GM19238 (cell line): ENCODE measurements at regions not wholly inside any gene's neighbourhood (a gene's known extent, or its start where the extent isn't known, plus 50 kb on each side); places are given as distances from the start of the nearest gene placed in this dataset.

Experiments used
- DNase-seq: peaks from one replicate; pipeline ENCODE4 v3.0.0; 2011; ENCODE audit warnings: low spot score; ENCODE audit not compliant: insufficient read length

DNA sequence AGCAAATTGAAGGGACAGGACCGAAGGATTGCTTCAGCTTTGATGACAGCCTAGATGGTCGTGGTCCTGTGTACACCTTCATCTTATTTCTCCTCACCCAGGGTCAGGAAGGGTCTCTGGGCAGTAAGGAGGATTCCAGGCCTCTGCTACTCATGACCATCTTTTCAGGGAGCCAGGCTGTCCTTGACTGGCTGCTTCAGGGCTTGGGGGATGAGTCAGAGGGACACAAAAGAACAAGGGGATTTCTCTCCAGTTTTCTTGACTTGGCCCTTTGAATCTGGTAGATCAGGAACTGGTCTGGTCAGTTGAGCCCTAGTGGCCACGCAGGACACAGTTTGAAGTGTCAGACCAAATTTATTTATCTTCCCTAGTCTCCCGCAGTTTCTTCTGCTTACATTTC, 402.1 kb upstream of the CHD6 start:
- DNase-seq, result no peak

DNA sequence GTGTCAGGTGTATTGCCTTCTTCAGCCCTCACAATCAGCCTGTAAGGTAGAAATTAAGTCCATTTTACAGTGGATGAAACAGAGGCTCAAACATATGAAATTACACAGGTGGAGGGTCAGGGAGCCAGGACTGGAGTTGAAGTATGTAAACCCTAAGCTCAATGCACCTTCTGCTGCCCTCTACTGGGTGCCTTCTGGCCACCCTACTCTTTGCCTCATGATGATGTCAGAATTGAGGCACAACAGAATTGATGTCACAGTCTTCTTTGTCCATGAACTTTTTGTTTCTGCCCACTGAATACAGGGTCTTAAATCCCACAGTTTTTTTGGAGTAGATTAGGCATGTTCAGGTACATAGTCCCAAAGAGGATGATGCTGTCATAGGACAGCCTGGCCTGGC, 400.8 kb upstream of the CHD6 start:
- no peak for DNase-seq

GRCh38 chr20:42010090-42010489, 391.9 kb upstream of the CHD6 start:
- DNase-seq, result no peak

DNA sequence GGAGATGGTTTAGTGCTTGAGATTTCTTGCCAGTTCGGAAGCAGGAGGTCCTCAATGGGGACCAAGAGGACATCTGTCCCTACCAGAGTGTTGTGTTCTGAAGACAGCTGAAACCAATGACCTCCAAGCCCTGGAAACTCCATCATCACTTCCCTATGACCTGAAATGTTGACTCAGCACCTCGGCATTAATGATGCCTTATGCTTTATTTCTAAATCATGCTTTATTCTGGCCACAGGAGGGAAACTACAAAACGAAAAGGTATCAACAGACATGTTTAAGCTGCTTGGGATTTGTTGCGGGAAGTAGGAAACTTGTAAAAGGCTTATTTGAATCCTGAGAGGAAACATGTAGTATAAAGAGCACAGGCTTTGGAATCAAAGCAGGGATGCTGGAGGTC, 389.1 kb upstream of the CHD6 start:
- no peak for DNase-seq

DNA sequence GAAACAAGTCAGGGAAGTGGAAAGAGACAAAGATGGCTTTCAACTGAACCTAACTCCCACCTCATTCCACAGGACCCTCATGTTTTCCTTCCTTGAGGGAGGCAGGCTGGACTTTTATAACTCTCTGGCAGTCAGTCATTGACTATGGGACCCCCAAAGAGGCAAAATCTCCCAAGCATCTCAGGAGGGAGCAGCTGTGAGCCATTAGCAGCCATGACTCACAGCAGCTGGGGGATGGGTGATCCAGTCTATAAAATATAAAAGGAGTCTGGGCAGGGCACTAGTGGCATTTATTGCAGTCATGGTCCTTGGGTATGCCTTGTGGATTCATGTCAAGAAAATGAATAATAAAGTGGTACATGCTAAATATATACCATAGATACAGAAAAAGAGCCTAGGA, 387.0 kb upstream of the CHD6 start:
- DNase-seq, result no peak

DNA sequence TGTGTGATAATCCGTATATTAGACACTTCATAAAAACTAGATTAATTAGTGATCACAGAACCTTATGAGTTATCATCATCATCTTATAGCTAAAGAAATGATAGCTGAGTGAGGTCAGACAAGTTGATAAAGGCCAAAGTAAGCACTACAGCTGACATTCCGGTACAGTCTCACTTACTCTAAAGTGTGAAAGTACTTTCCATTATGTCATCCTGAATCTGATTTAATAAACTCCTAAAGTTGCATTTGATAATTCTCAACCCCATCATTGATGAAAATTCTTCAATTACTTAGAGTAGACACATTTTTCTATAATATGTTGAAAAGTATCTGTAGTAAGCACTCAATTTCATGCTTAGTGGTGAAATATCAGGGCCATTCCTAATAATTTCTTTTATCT, 385.2 kb upstream of the CHD6 start:
- DNase-seq, result no peak

GRCh38 chr20:41998539-41999341, 380.6 kb upstream of the CHD6 start:
- DNase-seq, result no peak

DNA sequence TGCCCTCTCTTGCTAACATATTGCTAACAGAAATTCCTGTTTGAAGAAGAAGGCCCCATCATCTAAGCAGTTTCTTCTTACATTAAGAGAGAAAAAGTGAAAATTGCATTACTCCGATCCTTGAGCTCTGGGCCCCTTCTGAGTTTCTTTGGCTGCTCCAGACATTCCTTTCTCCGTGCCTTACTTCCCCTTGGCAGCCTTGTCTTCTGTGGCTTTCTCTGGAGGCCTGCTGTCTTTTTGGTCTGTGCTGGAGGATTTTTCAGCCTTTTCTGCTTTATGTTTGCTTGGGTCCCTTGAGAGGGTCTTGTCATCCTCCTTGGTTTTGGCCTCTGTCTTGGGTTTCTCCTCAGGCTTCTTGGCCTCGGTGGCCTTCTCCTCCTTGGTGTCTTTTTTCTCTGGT, 378.8 kb upstream of the CHD6 start:
- no peak for DNase-seq

- no peak for DNase-seq
Measured at GRCh38 chr20:41992481-41992880, 374.3 kb upstream of the CHD6 start.

DNA sequence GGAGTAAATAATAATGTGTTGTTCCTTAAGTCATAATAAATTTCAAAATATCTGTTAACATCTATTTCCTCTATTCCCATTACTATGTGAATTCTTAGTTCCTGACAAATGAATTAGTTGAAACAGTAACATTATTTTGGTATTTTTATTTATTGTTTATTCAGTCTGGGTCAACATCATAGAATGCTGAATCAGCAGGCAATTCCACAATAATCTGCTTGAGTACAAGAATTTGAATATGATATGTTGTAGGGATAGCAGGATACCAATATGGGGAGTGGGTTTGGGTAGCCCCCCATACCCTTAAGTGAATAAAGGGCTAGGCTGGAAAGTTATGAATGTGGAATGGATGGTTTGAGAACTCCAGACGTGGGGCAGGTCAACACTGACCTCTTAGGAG, 373.2 kb upstream of the CHD6 start:
- DNase-seq, result no peak

DNA sequence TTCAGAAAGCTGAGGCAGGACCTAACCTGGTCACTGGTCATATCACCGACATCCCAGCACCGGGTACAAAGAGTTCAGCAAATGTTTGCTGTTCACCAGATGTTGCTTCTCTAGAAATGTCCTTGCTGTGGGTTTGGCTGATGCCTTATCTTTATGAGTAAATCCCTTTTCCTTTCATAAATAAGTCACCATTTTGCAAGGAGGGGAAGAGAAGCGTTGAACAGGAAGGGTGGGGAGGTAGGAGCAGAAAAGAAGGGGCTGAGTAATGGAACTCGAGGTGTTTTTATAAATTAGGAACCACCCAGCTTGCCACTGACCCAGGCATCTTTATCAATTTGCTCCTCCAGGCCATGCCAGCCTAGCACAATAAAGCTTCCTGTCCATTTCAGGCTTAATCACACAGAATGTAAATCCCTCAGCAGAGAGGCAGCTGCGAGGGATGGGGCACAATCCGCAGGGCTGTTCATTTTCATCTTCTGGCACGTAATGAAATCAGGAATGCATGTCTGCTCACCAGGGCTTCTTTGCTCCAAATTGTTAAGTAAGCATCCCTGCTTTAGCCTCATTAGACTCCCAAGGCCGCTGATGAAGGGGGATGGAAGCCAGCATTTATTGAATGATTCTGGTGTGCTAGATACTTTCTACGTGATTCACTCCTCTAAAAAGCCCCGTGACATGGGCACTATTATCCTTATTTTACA, 371.9 kb upstream of the CHD6 start:
- no peak for DNase-seq

DNA sequence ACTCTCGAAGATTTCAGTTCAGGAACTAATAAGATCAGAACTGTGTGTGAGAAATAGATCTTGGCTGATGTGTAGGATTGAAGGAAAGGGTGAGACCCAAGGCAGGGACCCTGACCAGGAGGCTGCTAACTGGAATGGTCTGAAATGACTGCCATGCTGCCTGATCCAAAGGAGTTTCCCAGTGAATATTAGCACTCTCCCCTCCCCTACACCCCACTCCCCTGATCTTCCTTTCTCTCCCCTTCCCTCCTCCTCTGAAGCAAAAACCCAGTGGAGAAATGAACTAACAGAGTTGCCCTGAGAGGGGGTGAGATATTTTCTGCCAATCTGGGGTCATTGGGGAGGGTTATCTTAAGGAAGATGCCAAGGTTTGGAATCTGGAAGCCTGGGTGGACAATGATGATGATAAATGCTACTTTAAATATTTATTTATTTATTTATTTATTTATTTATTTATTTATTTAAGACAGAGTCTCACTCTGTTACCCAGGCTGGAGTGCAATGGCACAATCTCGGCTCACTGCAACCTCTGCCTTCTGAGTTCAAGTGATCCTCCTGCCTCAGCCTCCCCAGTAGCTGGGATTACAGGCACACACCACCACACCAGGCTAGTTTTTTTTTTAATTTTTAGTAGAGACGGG, 371.0 kb upstream of the CHD6 start:
- DNase-seq, result no peak

- no peak for DNase-seq
Measured at GRCh38 chr20:41984031-41984430, 365.9 kb upstream of the CHD6 start.

DNA sequence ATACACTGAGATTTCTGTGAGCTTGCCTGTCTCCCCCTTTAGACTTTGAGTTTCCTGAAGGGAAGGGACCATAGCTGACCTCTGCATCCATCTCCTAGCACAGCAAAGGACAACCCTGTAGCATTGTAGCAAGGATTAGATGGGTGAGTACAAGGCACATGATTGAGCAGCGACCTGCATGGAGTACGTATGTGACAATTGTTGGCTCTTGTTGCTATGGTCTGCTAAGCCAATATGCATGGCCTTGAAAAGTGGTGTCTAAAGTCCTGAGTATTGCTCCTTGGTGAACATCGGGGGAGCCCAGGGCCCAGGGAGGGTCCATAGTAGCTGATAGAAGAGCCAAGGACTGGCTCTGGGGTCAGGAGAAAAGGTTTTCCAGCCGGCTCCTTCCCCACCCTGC, 365.0 kb upstream of the CHD6 start:
- no peak for DNase-seq

DNA sequence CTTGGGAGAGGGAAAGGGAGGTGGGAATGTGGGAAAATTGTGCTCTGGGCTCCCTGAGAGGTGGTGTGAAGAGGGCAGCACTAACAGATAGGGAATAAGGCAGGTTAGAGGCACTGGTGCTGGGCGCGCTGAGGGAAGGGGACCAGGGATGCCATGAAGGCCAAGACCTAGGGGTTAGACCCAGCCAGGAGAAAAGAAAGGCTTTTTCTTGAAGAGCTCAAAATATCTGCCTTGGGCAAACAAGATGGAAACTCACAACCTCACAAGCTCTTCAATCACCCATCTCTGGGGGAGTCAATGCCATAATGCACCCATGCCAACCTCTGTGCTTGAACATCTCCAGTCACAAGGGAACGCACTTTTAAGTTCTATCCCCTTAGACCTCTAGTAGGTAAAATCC, 363.6 kb upstream of the CHD6 start:
- DNase-seq, result no peak

- no peak for DNase-seq
Measured at GRCh38 chr20:41978875-41979274, 360.7 kb upstream of the CHD6 start.

DNA sequence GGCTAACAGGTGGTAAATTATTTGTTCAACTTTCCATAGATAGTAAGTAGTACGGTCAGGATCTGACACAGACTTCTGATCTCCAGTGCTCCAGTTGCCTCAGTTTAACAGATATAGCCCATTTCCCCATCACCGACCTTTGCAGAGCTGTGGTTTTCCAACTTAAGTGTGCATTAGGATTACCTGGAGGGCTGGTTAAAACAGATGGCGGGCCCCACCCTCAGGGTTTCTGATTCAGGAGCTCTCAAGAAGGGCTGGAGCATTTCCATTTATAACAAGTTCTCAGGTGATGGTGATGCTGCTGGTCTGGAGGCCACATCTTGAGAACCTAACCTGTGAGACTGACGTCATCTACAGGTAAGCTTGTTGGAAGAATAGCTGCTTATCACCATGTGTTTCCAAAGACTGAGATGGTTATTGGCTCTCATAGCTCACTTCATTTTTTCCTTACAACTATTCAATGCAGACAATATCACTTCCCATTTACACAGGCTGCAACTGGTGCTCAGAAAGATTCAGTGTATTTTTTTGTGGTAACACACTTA, 360.1 kb upstream of the CHD6 start:
- DNase-seq, result no peak

GRCh38 chr20:41969656-41970055, 351.5 kb upstream of the CHD6 start:
- no peak for DNase-seq

DNA sequence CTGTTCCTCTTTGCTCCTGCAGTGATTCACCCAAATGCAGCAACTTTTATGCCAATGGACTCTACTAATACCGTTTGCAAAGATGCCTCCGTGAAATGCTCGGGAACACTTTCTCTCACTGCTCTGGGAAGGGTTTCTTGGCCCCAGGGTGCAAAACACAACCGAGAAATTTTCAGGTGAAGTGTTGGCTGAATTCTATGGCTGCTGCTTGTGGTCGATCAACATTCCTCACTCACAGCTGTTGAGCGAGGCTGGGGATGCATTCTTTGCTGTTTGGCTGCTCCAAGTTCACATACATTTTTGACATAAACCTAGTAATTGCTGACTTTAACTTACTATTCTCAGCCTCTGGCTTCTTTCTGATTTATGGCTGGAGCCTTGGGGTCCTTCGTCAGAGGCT, 342.0 kb upstream of the CHD6 start:
- DNase-seq, result no peak

GRCh38 chr20:41958391-41958790, 340.2 kb upstream of the CHD6 start:
- DNase-seq, result no peak

GRCh38 chr20:41956338-41957074, 338.3 kb upstream of the CHD6 start:
- DNase-seq, result no peak

GRCh38 chr20:41952166-41952565, 334.0 kb upstream of the CHD6 start:
- DNase-seq, result no peak
